Heart right ventricle (tissue), 16 donors: ENCODE measurements at regions not wholly inside any gene's neighbourhood (a gene's known extent, or its start where the extent isn't known, plus 50 kb on each side); places are given as distances from the start of the nearest gene placed in this dataset.
A peak's percentile ranks its signal among the peaks of the same experiment; 100 is the strongest.

Experiments used
- ATAC-seq, 8 donors: fragments of 200-7000 bp; cut with Tn5 transposase; one replicate each; pipeline ENCODE4 v1.9.1; 2020; ENCODE audit warnings: mild to moderate bottlenecking in 8 of 8, moderate library complexity in 8 of 8, moderate number of reproducible peaks in 1 of 8
- DNase-seq, 2 donors: peaks; one replicate each; pipeline ENCODE4 v3.0.0-alpha.2; 2020
- H3K27ac ChIP-seq, 10 donors: fragments of 200-600 bp; sonication (generic) in 2 of 10; one replicate each; pipeline versions ENCODE4 v1.5.0 to v1.8.0; 2020 to 2022; ENCODE audit warnings: mild to moderate bottlenecking in 3 of 10
- H3K27me3 ChIP-seq, 7 donors: fragments of 200-600 bp; one replicate each; pipeline ENCODE4 v1.8.0; 2021 to 2022; ENCODE audit warnings: mild to moderate bottlenecking in 2 of 7
- H3K36me3 ChIP-seq, 9 donors: fragments of 200-600 bp; sonication (generic) in 1 of 9; one replicate each; pipeline versions ENCODE4 v1.5.0 to v1.8.0; 2020 to 2022; ENCODE audit warnings: mild to moderate bottlenecking in 2 of 9
- H3K4me1 ChIP-seq, 9 donors: fragments of 200-600 bp; sonication (generic) in 1 of 9; one replicate each; pipeline versions ENCODE4 v1.5.0 to v1.8.0; 2020 to 2022; ENCODE audit warnings: mild to moderate bottlenecking in 4 of 9
- H3K4me3 ChIP-seq, 10 donors: fragments of 200-600 bp; sonication (generic) in 2 of 10; one replicate each; pipeline versions ENCODE4 v1.5.0 to v1.8.0; 2020 to 2022; ENCODE audit warnings: mild to moderate bottlenecking in 7 of 10, moderate library complexity in 2 of 10
- H3K9me3 ChIP-seq, 11 donors: fragments of 200-600 bp in 10 of 11; sonication (generic) in 2 of 11; one replicate each; pipeline versions ENCODE4 v1.5.0 to v1.8.0; 2013 to 2022; ENCODE audit warnings: mild to moderate bottlenecking in 2 of 11, control low read depth in 1 of 11, moderate library complexity in 1 of 11
- CTCF ChIP-seq, 9 donors: fragments of 200-600 bp; sonication (generic) in 2 of 9; IDR thresholded peaks; one replicate each; pipeline versions ENCODE4 v1.5.0 to v1.8.0; 2021 to 2022; ENCODE audit warnings: antibody characterized with exemption in 9 of 9, mild to moderate bottlenecking in 5 of 9, moderate library complexity in 1 of 9
- WGBS, 2 donors: extraction: QIAGEN DNeasy Blood & Tissue Kit; methylation state at CpG; one replicate each; pipeline ENCODE4 v1.1.7; 2013; ENCODE audit warnings: inconsistent platforms in 1 of 2; 5-methylcytosine and 5-hydroxymethylcytosine counted together
- intact Hi-C, 10 donors: fragments of 100-400 bp; cut with DNase I; formaldehyde crosslinking; loops; one replicate each; pipeline versions ENCODE4 v1.11.1 to v1.14.2; 2022
- donor health status: Arrhythmogenic right ventricular cardiomyopathy.
- donor health status: ischemic (EF 13 %, LVEDD 7.1; RV severe dilation, severe dysfunction).
- donor health status: healthy with polysubstance abuse.
- donor health status: DM: no; HTN: yes; CAD: no.
- donor health status: DM: no; HTN: no; CAD: no.
- donor health status: ischemic (EF 25% LVEDD 6.9; RV normal size, moderate dysfunction).
- donor health status: ischemic (EF 25% LVEDD 5.7; RV mildly dilated, moderate dysfunction).
- donor health status: healthy.
- donor health status: DM: yes; HTN: yes; CAD: no.
- donor health status: Ischemic cardiomyopathy.
- donor health status: ischemic (EF 35%, LVEDD 5.7; RV mildly dilated, moderate dysfunction).
- donor health status: nonischemic (EF 11% LVEDD 7.7; RV severe dilation, severe dysfunction).
- donor health status: DM: yes; HTN: yes; CAD: no.
- donor health status: PGD.
- donor health status: ischemic (EF 29% LVEDD 5.4; RV normal size, mild dysfunction).
- donor health status: nonischemic (EF 23%, LVEDD 6.1; RV moderate dilation, normal function).

DNA sequence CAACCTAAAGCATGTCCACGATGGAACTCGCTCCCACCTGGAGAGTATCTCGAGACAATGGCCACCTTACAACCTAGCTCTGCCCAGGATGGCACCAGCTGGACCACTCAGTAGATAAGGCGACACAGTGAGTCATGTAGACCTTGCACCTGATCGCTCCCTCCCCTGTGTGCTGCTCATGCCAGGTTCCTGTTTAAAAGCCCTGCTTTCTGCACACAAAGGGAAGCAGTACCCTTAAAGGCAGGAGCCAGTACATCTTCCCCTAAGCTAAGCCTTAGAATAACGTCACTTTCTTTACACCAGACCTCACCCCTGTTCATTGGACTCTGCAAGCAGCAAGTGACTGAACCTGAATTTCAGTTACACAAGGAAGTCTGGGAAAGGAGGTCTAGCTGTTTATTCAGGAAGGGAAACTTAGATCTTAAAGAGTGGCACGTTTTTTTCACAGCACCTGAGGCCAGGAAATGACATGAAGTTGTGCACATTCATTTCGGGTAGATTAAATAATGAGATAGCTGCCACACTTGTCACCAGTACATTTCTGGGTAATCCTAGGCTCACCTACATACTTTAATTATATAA, 117.9 kb downstream of the MTPAP start:
- Histone ChIP-seq H3K27ac (no peak overlapping the region), H3K4me1 (peaks cover 0 to 19% (median 4%) of the 10 kb centered on the region in 9 donors), H3K27me3 (no peaks in the 10 kb centered on the region), H3K36me3 (no peaks in the 10 kb centered on the region), H3K9me3 (peaks cover 0 to 5% (median 0%) of the 10 kb centered on the region in 11 donors), H3K4me3 (no peak overlapping the region)
- ATAC-seq (no peak), DNase-seq (no peak)
- TF ChIP-seq CTCF (IDR thresholded peaks at IDR 0.05): no peak
- intact Hi-C loops: no loop called here
- WGBS, 2 donors: 74% methylated on average over 8 of the region's 8 CpGs

DNA sequence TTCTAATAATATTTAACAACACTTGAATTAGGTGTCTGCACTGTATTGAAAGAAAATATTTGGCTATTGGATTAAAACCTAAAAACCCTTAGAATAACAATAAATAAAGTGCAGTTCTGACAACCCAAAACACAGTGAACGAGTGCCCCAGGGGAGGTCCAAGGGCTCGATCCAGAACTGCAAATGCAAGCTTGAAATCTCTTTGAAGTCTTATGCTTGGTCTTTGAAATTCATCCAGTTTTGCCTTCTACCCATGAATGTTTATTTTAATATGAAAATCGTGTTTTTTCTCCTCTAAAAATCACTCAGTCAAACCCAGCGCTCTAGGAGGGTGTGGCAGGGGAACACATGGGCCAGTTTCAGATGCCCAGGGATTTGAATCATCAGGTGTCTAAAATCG, 119.5 kb downstream of the MTPAP start:
- H3K4me1 ChIP-seq: peaks cover 0 to 19% (median 4%) of the 10 kb centered on the region in 9 donors
- TF ChIP-seq CTCF (IDR thresholded peaks at IDR 0.05): no peak
- no peak overlapping the region for H3K4me3 ChIP-seq
- no peak overlapping the region for H3K27ac ChIP-seq
- 85 to 86% methylated on average over 5 of the region's 5 CpGs for WGBS, 2 donors
- no peak for ATAC-seq
- H3K36me3 ChIP-seq: no peaks in the 10 kb centered on the region
- DNase-seq: no peak
- intact Hi-C loops: no loop called here
- no peaks in the 10 kb centered on the region for H3K9me3 ChIP-seq
- H3K27me3 ChIP-seq: no peaks in the 10 kb centered on the region

DNA sequence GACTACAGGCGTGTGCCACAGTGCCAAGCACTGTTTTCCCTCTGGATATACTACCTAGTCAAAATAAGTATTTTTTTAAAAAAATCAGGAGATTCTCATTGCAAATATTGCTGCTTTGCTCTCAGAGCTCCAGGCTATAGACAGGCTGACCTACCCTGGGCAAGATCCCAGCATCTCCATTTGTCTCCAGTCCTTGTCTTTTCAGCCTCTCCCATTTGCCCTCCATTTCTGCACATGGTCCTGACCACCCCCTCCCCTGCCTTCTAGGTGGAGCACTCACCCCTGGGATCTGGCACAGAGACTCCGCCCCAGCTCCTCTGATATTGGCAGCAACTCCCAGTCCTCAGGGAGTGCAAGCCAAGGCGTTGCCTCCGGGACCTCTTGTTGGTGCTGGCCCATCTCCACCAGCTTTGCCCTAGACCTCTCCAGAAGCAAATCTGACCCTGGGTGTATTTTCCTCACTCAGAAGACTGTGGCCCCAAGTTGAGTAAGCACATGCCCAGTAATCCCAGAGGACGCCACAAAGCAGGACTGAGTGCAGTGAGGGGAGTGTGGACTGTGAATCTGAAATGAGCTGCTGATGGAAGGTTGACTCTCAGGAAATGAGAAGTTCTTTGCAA, 120.6 kb downstream of the MTPAP start:
- Histone ChIP-seq H3K4me3 (no peak overlapping the region), H3K4me1 (peaks cover 0 to 19% (median 4%) of the 10 kb centered on the region in 9 donors), H3K36me3 (no peaks in the 10 kb centered on the region), H3K27me3 (no peaks in the 10 kb centered on the region), H3K9me3 (no peaks in the 10 kb centered on the region), H3K27ac (peak overlapping the region in 2 of 10 donors; percentile 25 to 33)
- WGBS, 2 donors: 75 to 81% methylated on average over 5 of the region's 5 CpGs
- no peak for DNase-seq
- ATAC-seq: peak in 3 of 8 donors; percentile 12 to 44 (median 18)
- TF ChIP-seq CTCF (IDR thresholded peaks at IDR 0.05): no peak
- intact Hi-C loops: no loop called here

- no peak for TF ChIP-seq CTCF (IDR thresholded peaks at IDR 0.05)
- H3K9me3 ChIP-seq: no peaks in the 10 kb centered on the region
- H3K27ac ChIP-seq: peak overlapping the region in 8 of 10 donors; percentile 30 to 85 (median 58)
- peak in 7 of 8 donors; percentile 20 to 94 (median 78) for ATAC-seq
- 55 to 56% methylated on average over 6 of the region's 6 CpGs for WGBS, 2 donors
- H3K27me3 ChIP-seq: no peaks in the 10 kb centered on the region
- intact Hi-C loops: no loop called here
- no peaks in the 10 kb centered on the region for H3K36me3 ChIP-seq
- peak in 1 of 2 donors; percentile 28 for DNase-seq
- H3K4me1 ChIP-seq: peaks cover 0 to 19% (median 4%) of the 10 kb centered on the region in 9 donors
- H3K4me3 ChIP-seq: no peak overlapping the region
Observed at GRCh38 chr10:30227481-30227880, 121.6 kb downstream of the MTPAP start.
